HepG2 (cell line): ENCODE measurements at regions not wholly inside any gene's neighbourhood (a gene's known extent, or its start where the extent isn't known, plus 50 kb on each side); places are given as distances from the start of the nearest gene placed in this dataset.
"Not testable (repeated sequence)": the region's sequence is repeated elsewhere in the genome, so short reads cannot be mapped to it uniquely, and the experiment has no call there.

Experiments
- ATAC-seq: fragments of 200-7000 bp; cut with Tn5 transposase; 3 replicates; pipeline ENCODE4 v1.9.1; 2020; ENCODE audit warnings: mild to moderate bottlenecking, moderate library complexity
- BruUV-seq: library from RNA; stranded (reverse); fragments of 400-500 nt; replicated peaks from 2 replicates; lab custom pipeline; 2021; lab: Mats Ljungman, UMichigan
- CTCF ChIA-PET: fragments of 300-600 bp; formaldehyde crosslinking; extraction: SDS; loops from one replicate; lab custom pipeline; 2021; ENCODE audit warnings: low total read pairs, inconsistent platforms, low intra/inter-chr PET ratio; lab: Yijun Ruan, JAX
- POLR2A ChIA-PET: fragments of 350-600 bp; sonication (Branson Sonifier 250); formaldehyde crosslinking; loops from one replicate; lab custom pipeline; 2020; ENCODE audit warnings: antibody characterized with exemption, inconsistent platforms; lab: Yijun Ruan, JAX
- DNase-seq: peaks from one replicate; pipeline ENCODE4 v3.0.0-alpha.2; 2015; ENCODE audit warnings: low spot score
- FAIRE-seq: peaks from 3 replicates; lab custom pipeline; 2011; peaks lifted over from hg19 to GRCh38; lab: Jason Lieb, UNC
- H2AFZ ChIP-seq: one replicate; pipeline ENCODE4 v1.6.1; 2011; ENCODE audit warnings: low read length, inconsistent platforms
- H3K27ac ChIP-seq: fragments of 300-600 bp; 3 replicates; pipeline ENCODE4 v1.8.0; 2011; ENCODE audit warnings: mixed run types, mild to moderate bottlenecking, mixed read lengths, low read length, inconsistent platforms; ENCODE audit not compliant: insufficient read depth; ENCODE audit errors: extremely low read length
- H3K27me3 ChIP-seq, 2 experiments: fragments of 200-600 bp in 1 of 2; 2 replicates in 1 of 2; 3 replicates in 1 of 2; pipeline versions ENCODE4 v1.6.0 to v1.8.0; 2011; ENCODE audit warnings: low read length in 2 of 2, mild to moderate bottlenecking in 2 of 2, moderate library complexity in 2 of 2, inconsistent platforms in 1 of 2; ENCODE audit not compliant: insufficient read depth in 2 of 2, control insufficient read depth in 1 of 2
- H3K36me3 ChIP-seq, 2 experiments: fragments of 200-600 bp in 1 of 2; replicated peaks in 1 of 2; 2 replicates in 1 of 2; 3 replicates in 1 of 2; pipeline versions ENCODE4 v1.5.1 to v1.8.0; 2011; ENCODE audit warnings: low read length in 2 of 2, inconsistent platforms in 1 of 2; ENCODE audit not compliant: insufficient read depth in 2 of 2, control insufficient read depth in 1 of 2
- H3K4me1 ChIP-seq: 2 replicates; pipeline ENCODE4 v1.5.1; 2012; ENCODE audit warnings: low read length, inconsistent platforms; ENCODE audit not compliant: insufficient read depth
- H3K4me2 ChIP-seq: 2 replicates; pipeline ENCODE4 v1.6.0; 2011; ENCODE audit warnings: low read depth, low read length, inconsistent platforms
- H3K4me3 ChIP-seq, 3 experiments: fragments of 200-600 bp in 1 of 3; sonication (generic), shearing (Covaris generic) in 1 of 3; replicated peaks in 1 of 3; 2 replicates each; pipeline ENCODE4 v1.5.1; 2011 to 2016; ENCODE audit warnings: low read length in 3 of 3, inconsistent platforms in 2 of 3, low read depth in 2 of 3, mild to moderate bottlenecking in 2 of 3, control low read depth in 1 of 3, mixed read lengths in 1 of 3; ENCODE audit not compliant: insufficient read depth in 1 of 3
- H3K79me2 ChIP-seq: one replicate; pipeline ENCODE4 v1.6.1; 2011; ENCODE audit warnings: low read length, inconsistent platforms; ENCODE audit not compliant: insufficient read depth
- H3K9ac ChIP-seq: 2 replicates; pipeline ENCODE4 v1.6.0; 2011; ENCODE audit warnings: mild to moderate bottlenecking, low read depth, low read length, inconsistent platforms; ENCODE audit not compliant: insufficient read depth
- H3K9me3 ChIP-seq: 2 replicates; pipeline ENCODE4 v1.5.1; 2012; ENCODE audit warnings: mild to moderate bottlenecking, low read length
- H4K20me1 ChIP-seq: 2 replicates; pipeline ENCODE4 v1.6.0; 2011; ENCODE audit warnings: inconsistent platforms, mild to moderate bottlenecking, low read length, moderate library complexity; ENCODE audit not compliant: insufficient read depth
- WGBS: methylation state at CpG from one replicate; pipeline ENCODE4 v1.1.6; 2017; ENCODE audit warnings: low lambda C conversion rate; 5-methylcytosine and 5-hydroxymethylcytosine counted together
- in situ Hi-C: cut with HindIII; loops from 2 replicates; pipeline ENCODE4 v1.10.0; 2017; ENCODE audit warnings: low pct_unique_long_range_greater_than_20kb; ENCODE audit not compliant: extremely low pct_ligation_motif_present
- intact Hi-C: fragments of 100-400 bp; cut with micrococcal nuclease; formaldehyde crosslinking; loops from one replicate; pipeline ENCODE4 v1.10.0; 2022; ENCODE audit not compliant: unreplicated experiment

GRCh38 chr21:9628051-9628450, 893.3 kb upstream of the TPTE start:
- H3K4me3 ChIP-seq, CTCF ChIA-PET, H3K27me3 ChIP-seq, H3K36me3 ChIP-seq, H3K9ac ChIP-seq, POLR2A ChIA-PET, intact Hi-C loops, H3K79me2 ChIP-seq, in situ Hi-C loops, H4K20me1 ChIP-seq, H2AFZ ChIP-seq, FAIRE-seq, ATAC-seq, H3K27ac ChIP-seq, H3K4me1 ChIP-seq, DNase-seq, H3K9me3 ChIP-seq, H3K4me2 ChIP-seq, BruUV-seq: not testable (repeated sequence)
- WGBS: 59% methylated on average over 3 of the region's 3 CpGs

GRCh38 chr21:9647409-9647808, 874.0 kb upstream of the TPTE start:
- in situ Hi-C loops, intact Hi-C loops, H3K79me2 ChIP-seq, H3K36me3 ChIP-seq, DNase-seq, ATAC-seq, H3K4me1 ChIP-seq, H4K20me1 ChIP-seq, POLR2A ChIA-PET, H3K27ac ChIP-seq, CTCF ChIA-PET, H2AFZ ChIP-seq, H3K27me3 ChIP-seq, FAIRE-seq, H3K4me2 ChIP-seq, BruUV-seq, H3K4me3 ChIP-seq, H3K9ac ChIP-seq: not testable (repeated sequence)
- H3K9me3 ChIP-seq: peaks cover 53% of the 10 kb centered on the region

GRCh38 chr21:9648331-9648730, 873.1 kb upstream of the TPTE start:
- POLR2A ChIA-PET, BruUV-seq, DNase-seq, H4K20me1 ChIP-seq, ATAC-seq, intact Hi-C loops, H3K9ac ChIP-seq, H3K4me2 ChIP-seq, H3K4me1 ChIP-seq, H3K27me3 ChIP-seq, H3K4me3 ChIP-seq, H3K79me2 ChIP-seq, FAIRE-seq, H3K27ac ChIP-seq, CTCF ChIA-PET, H2AFZ ChIP-seq, in situ Hi-C loops, H3K36me3 ChIP-seq: not testable (repeated sequence)
- peaks cover 60% of the 10 kb centered on the region for H3K9me3 ChIP-seq

- H3K4me1 ChIP-seq, H4K20me1 ChIP-seq, CTCF ChIA-PET, DNase-seq, H3K27me3 ChIP-seq, in situ Hi-C loops, intact Hi-C loops, BruUV-seq, ATAC-seq, H3K36me3 ChIP-seq, H2AFZ ChIP-seq, H3K4me3 ChIP-seq, H3K4me2 ChIP-seq, H3K9ac ChIP-seq, FAIRE-seq, POLR2A ChIA-PET, H3K79me2 ChIP-seq, H3K27ac ChIP-seq: not testable (repeated sequence)
- 3% methylated on average over 6 of the region's 6 CpGs for WGBS
- H3K9me3 ChIP-seq: peaks cover 68% of the 10 kb centered on the region
Measured at GRCh38 chr21:9648947-9649720, 872.2 kb upstream of the TPTE start.
